IMR-90 (cell line): ENCODE measurements at regions not wholly inside any gene's neighbourhood (a gene's known extent, or its start where the extent isn't known, plus 50 kb on each side); places are given as distances from the start of the nearest gene placed in this dataset.

ENCODE experiments used
- ATAC-seq: fragments of 200-7000 bp; cut with Tn5 transposase; 2 replicates; pipeline ENCODE4 v1.9.1; 2020; ENCODE audit warnings: low read depth, mild to moderate bottlenecking, moderate library complexity
- BruUV-seq: library from RNA; stranded (reverse); fragments of 400-500 nt; replicated peaks from 2 replicates; lab custom pipeline; 2021; lab: Mats Ljungman, UMichigan
- CTCF ChIA-PET: fragments of 300-600 bp; formaldehyde crosslinking; extraction: SDS; loops from one replicate; lab custom pipeline; 2021; ENCODE audit warnings: antibody characterized with exemption; lab: Yijun Ruan, JAX
- POLR2A ChIA-PET: fragments of 300-600 bp; sonication (Branson Sonifier 250); formaldehyde crosslinking; loops from one replicate; lab custom pipeline; 2022; ENCODE audit warnings: antibody characterized with exemption; ENCODE audit not compliant: unreplicated experiment; lab: Charles Lee
- DNase-seq: peaks from one replicate; pipeline ENCODE4 v3.0.0; 2013
- H2AFZ ChIP-seq: replicated peaks from 2 replicates; pipeline ENCODE3; 2013; ENCODE audit warnings: low read length, mild to moderate bottlenecking; ENCODE audit not compliant: poor library complexity
- H2AK5ac ChIP-seq: 2 replicates; pipeline ENCODE4 v1.6.1; 2013; ENCODE audit warnings: low read depth, low read length, inconsistent platforms
- H2AK9ac ChIP-seq: replicated peaks from 2 replicates; pipeline ENCODE3; 2013; ENCODE audit warnings: mild to moderate bottlenecking, low read depth, low read length, moderate library complexity; ENCODE audit not compliant: poor library complexity
- H2BK120ac ChIP-seq: 2 replicates; pipeline ENCODE4 v1.6.1; 2013; ENCODE audit warnings: low read depth, low read length, inconsistent platforms
- H2BK15ac ChIP-seq: 3 replicates; pipeline ENCODE4 v1.6.1; 2013; ENCODE audit warnings: low read depth, low read length, inconsistent platforms
- H2BK20ac ChIP-seq: 2 replicates; pipeline ENCODE4 v1.6.1; 2013; ENCODE audit warnings: low read depth, mild to moderate bottlenecking, inconsistent platforms, low read length, moderate library complexity
- H2BK5ac ChIP-seq: 2 replicates; pipeline ENCODE4 v1.6.1; 2013; ENCODE audit warnings: mild to moderate bottlenecking, low read depth, low read length, inconsistent platforms; ENCODE audit not compliant: poor library complexity, severe bottlenecking
- H3K14ac ChIP-seq: replicated peaks from 2 replicates; pipeline ENCODE4 v1.6.1; 2013; ENCODE audit warnings: low read depth, low read length, inconsistent platforms
- H3K18ac ChIP-seq: 2 replicates; pipeline ENCODE4 v1.6.1; 2013; ENCODE audit warnings: low read depth, low read length, control low read depth
- H3K23ac ChIP-seq: 2 replicates; pipeline ENCODE4 v1.6.1; 2013; ENCODE audit warnings: low read depth, low read length, inconsistent platforms
- H3K27ac ChIP-seq: 2 replicates; pipeline ENCODE4 v1.5.1; 2013; ENCODE audit warnings: mild to moderate bottlenecking, control low read depth, low read length; ENCODE audit not compliant: insufficient read depth
- H3K27me3 ChIP-seq: 2 replicates; pipeline ENCODE4 v1.6.1; 2013; ENCODE audit warnings: low read length; ENCODE audit not compliant: control insufficient read depth, insufficient read depth
- H3K36me3 ChIP-seq: 2 replicates; pipeline ENCODE4 v1.6.1; 2013; ENCODE audit warnings: low read length, mixed read lengths; ENCODE audit not compliant: control insufficient read depth, insufficient read depth
- H3K4ac ChIP-seq: 2 replicates; pipeline ENCODE4 v1.6.1; 2013; ENCODE audit warnings: low read depth, low read length, inconsistent platforms
- H3K4me1 ChIP-seq: 2 replicates; pipeline ENCODE4 v1.6.1; 2013; ENCODE audit warnings: low read length, mixed read lengths; ENCODE audit not compliant: control insufficient read depth, insufficient read depth
- H3K4me2 ChIP-seq: 2 replicates; pipeline ENCODE4 v1.6.1; 2013; ENCODE audit warnings: low read depth, mild to moderate bottlenecking, control low read depth, low read length, moderate library complexity
- H3K4me3 ChIP-seq: 2 replicates; pipeline ENCODE4 v1.5.1; 2013; ENCODE audit warnings: low read depth, mild to moderate bottlenecking, control low read depth, low read length, moderate library complexity; ENCODE audit not compliant: insufficient read depth
- H3K56ac ChIP-seq: 2 replicates; pipeline ENCODE4 v1.6.1; 2013; ENCODE audit warnings: low read length, inconsistent platforms; ENCODE audit not compliant: insufficient read depth; ENCODE audit errors: extremely low read depth
- H3K79me1 ChIP-seq, 2 experiments: 2 replicates each; pipeline ENCODE4 v1.6.1; 2013; ENCODE audit warnings: low read length in 2 of 2, inconsistent platforms in 1 of 2, low read depth in 1 of 2
- H3K9ac ChIP-seq: 2 replicates; pipeline ENCODE4 v1.6.1; 2013; ENCODE audit warnings: low read depth, low read length, control low read depth
- H3K9me1 ChIP-seq: 2 replicates; pipeline ENCODE4 v1.6.1; 2013; ENCODE audit warnings: low read length, inconsistent platforms; ENCODE audit not compliant: insufficient read depth
- H3K9me3 ChIP-seq: 2 replicates; pipeline ENCODE4 v1.6.1; 2013; ENCODE audit warnings: low read length; ENCODE audit not compliant: control insufficient read depth, insufficient read depth
- H4K20me1 ChIP-seq: 2 replicates; pipeline ENCODE4 v1.6.1; 2013; ENCODE audit warnings: low read length, inconsistent platforms; ENCODE audit not compliant: insufficient read depth
- H4K5ac ChIP-seq: 2 replicates; pipeline ENCODE4 v1.6.1; 2013; ENCODE audit warnings: mild to moderate bottlenecking, low read depth, low read length, control low read depth
- H4K8ac ChIP-seq, 2 experiments: 2 replicates each; pipeline ENCODE4 v1.6.1; 2013; ENCODE audit warnings: low read depth in 2 of 2, low read length in 2 of 2, control low read depth in 1 of 2, inconsistent platforms in 1 of 2
- H4K91ac ChIP-seq: 2 replicates; pipeline ENCODE4 v1.6.1; 2013; ENCODE audit warnings: low read depth, low read length, inconsistent platforms; ENCODE audit not compliant: insufficient read depth
- BHLHE40 ChIP-seq: fragments of 150-350 bp; IDR thresholded peaks from 2 replicates; pipeline ENCODE4 v1.6.1; 2016; ENCODE audit warnings: mild to moderate bottlenecking, low read depth, low read length
- CEBPB ChIP-seq: IDR thresholded peaks from 2 replicates; pipeline ENCODE4 v1.6.1; 2012; ENCODE audit warnings: low read depth, low read length, improper control_type of control experiment
- CHD1 ChIP-seq: IDR thresholded peaks from 2 replicates; pipeline ENCODE4 v1.6.1; 2012; ENCODE audit warnings: low read depth, low read length, improper control_type of control experiment
- CTCF ChIP-seq: conservative IDR thresholded peaks from 2 replicates; pipeline ENCODE4 v1.5.1; 2012; ENCODE audit warnings: mild to moderate bottlenecking, low read depth, low read length, improper control_type of control experiment
- ELK1 ChIP-seq: fragments of 150-350 bp; IDR thresholded peaks from 2 replicates; pipeline ENCODE4 v1.6.1; 2016; ENCODE audit warnings: low read depth, mild to moderate bottlenecking, low read length, moderate library complexity, borderline replicate concordance
- FOS ChIP-seq: fragments of 150-350 bp; IDR thresholded peaks from 2 replicates; pipeline ENCODE4 v1.6.1; 2016; ENCODE audit warnings: low read depth, low read length
- MAFK ChIP-seq: IDR thresholded peaks from 2 replicates; pipeline ENCODE4 v1.6.1; 2012; ENCODE audit warnings: low read depth, low read length, improper control_type of control experiment
- MAZ ChIP-seq: IDR thresholded peaks from 2 replicates; pipeline ENCODE4 v1.6.1; 2012; ENCODE audit warnings: low read depth, mild to moderate bottlenecking, low read length, improper control_type of control experiment, moderate library complexity, borderline replicate concordance
- MXI1 ChIP-seq: IDR thresholded peaks from 2 replicates; pipeline ENCODE4 v1.6.1; 2012; ENCODE audit warnings: low read depth, mild to moderate bottlenecking, low read length, moderate library complexity, borderline replicate concordance
- NFE2L2 ChIP-seq: fragments of 150-350 bp; IDR thresholded peaks from 2 replicates; pipeline ENCODE4 v1.6.1; 2016; ENCODE audit warnings: low read depth, mild to moderate bottlenecking, low read length
- POLR2A ChIP-seq: IDR thresholded peaks from 2 replicates; pipeline ENCODE4 v1.6.1; 2012; ENCODE audit warnings: mild to moderate bottlenecking, low read depth, low read length
- RAD21 ChIP-seq: IDR thresholded peaks from 2 replicates; pipeline ENCODE4 v1.6.1; 2012; ENCODE audit warnings: low read length, improper control_type of control experiment
- RCOR1 ChIP-seq: IDR thresholded peaks from 2 replicates; pipeline ENCODE4 v1.6.1; 2012; ENCODE audit warnings: mild to moderate bottlenecking, low read length, improper control_type of control experiment; ENCODE audit not compliant: insufficient replicate concordance
- RFX5 ChIP-seq: IDR thresholded peaks from 2 replicates; pipeline ENCODE4 v1.8.0; 2012; ENCODE audit warnings: low read depth, mild to moderate bottlenecking, low read length, moderate library complexity
- SMC3 ChIP-seq: fragments of 150-350 bp; IDR thresholded peaks from 2 replicates; pipeline ENCODE4 v1.6.1; 2016; ENCODE audit warnings: low read depth, mild to moderate bottlenecking, antibody characterized with exemption, low read length, moderate library complexity
- USF2 ChIP-seq: fragments of 150-350 bp; IDR thresholded peaks from 2 replicates; pipeline ENCODE4 v1.6.1; 2017; ENCODE audit warnings: mild to moderate bottlenecking, antibody characterized with exemption, low read length, low read depth
- WGBS, 2 experiments: methylation state at CpG; one replicate each; pipeline versions ENCODE4 v1.1.5 to v1.1.7; 2013; ENCODE audit warnings: missing lambda C conversion rate in 2 of 2; ENCODE audit not compliant: insufficient read length in 1 of 2; ENCODE audit errors: extremely low coverage in 2 of 2; 5-methylcytosine and 5-hydroxymethylcytosine counted together
- dilution Hi-C: fragments of 300-500 bp; cut with HindIII; formaldehyde crosslinking; loops from one replicate; pipeline ENCODE4 v1.14.3; 2018; ENCODE audit warnings: low sequenced_read_pairs; ENCODE audit not compliant: unreplicated experiment
- in situ Hi-C: fragments of 300-500 bp; cut with MboI; formaldehyde crosslinking; loops from 3 replicates; pipeline ENCODE4 v1.14.3; 2019; ENCODE audit warnings: low sequenced_read_pairs, inconsistent platforms, mixed read lengths
- intact Hi-C: fragments of 100-400 bp; cut with micrococcal nuclease; formaldehyde crosslinking; loops from 2 replicates; pipeline ENCODE4 v1.10.0; 2022

GRCh38 chr14:48900565-48900964, 685.6 kb downstream of the RPS29 start:
- Histone ChIP-seq H3K4ac (no peak overlapping the region), H3K9me3 (no peaks in the 10 kb centered on the region), H3K14ac (no peak overlapping the region), H2AFZ (no peak overlapping the region), H4K20me1 (no peaks in the 10 kb centered on the region), H2AK9ac (no peak overlapping the region), H3K4me1 (no peaks in the 10 kb centered on the region), H2BK5ac (no peak overlapping the region), H3K79me1 (no peaks in the 10 kb centered on the region), H2BK120ac (no peak overlapping the region), H3K36me3 (no peaks in the 10 kb centered on the region), H2BK20ac (no peak overlapping the region), H3K56ac (no peak overlapping the region), H3K18ac (no peak overlapping the region), H3K4me2 (no peak overlapping the region), H2BK15ac (no peak overlapping the region), H3K27ac (no peak overlapping the region), H4K91ac (no peak overlapping the region), H3K4me3 (no peak overlapping the region), H4K5ac (no peak overlapping the region), H3K9ac (no peak overlapping the region), H3K9me1 (no peaks in the 10 kb centered on the region), H3K23ac (no peak overlapping the region), H4K8ac (no peak overlapping the region), H3K27me3 (no peaks in the 10 kb centered on the region), H2AK5ac (no peak overlapping the region)
- no TSS peak for BruUV-seq
- dilution Hi-C loops, result no loop called here
- intact Hi-C loops, result no loop called here
- DNase-seq (no peak), ATAC-seq (no peak)
- TF ChIP-seq SMC3 (no peak), FOS (no peak), CHD1 (no peak), MXI1 (no peak), USF2 (no peak), RFX5 (no peak), ELK1 (no peak), CTCF (no peak), POLR2A (no peak), RAD21 (no peak), CEBPB (no peak), MAFK (no peak), MAZ (no peak), BHLHE40 (no peak), NFE2L2 (no peak), RCOR1 (no peak)
- ChIA-PET CTCF (no interaction called here), POLR2A (no interaction called here)
- WGBS, 2 experiments, result no CpG with 5 or more reads among the region's 3 CpGs
- in situ Hi-C loops, result no loop called here
